Astrocyte of the cerebellum (primary cell): ENCODE measurements at regions not wholly inside any gene's neighbourhood (a gene's known extent, or its start where the extent isn't known, plus 50 kb on each side); places are given as distances from the start of the nearest gene placed in this dataset.

Source experiments
- DNase-seq: peaks from one replicate; pipeline ENCODE4 v3.0.0-alpha.2; 2011; ENCODE audit warnings: low read depth
- H3K4me3 ChIP-seq: 2 replicates; pipeline ENCODE4 v1.5.1; 2011; ENCODE audit warnings: mild to moderate bottlenecking, low read depth, low read length, moderate library complexity
- in situ Hi-C: cut with HindIII; loops from 2 replicates; pipeline ENCODE4 v1.10.0; 2017; ENCODE audit warnings: low sequenced_read_pairs
- TF ChIP-seq, protein P1 (sequence below): IDR thresholded peaks from 2 replicates; pipeline ENCODE4 v1.5.1; 2012; ENCODE audit warnings: low read length, low read depth, moderate library complexity, mild to moderate bottlenecking; ENCODE audit errors: missing control alignments

DNA sequence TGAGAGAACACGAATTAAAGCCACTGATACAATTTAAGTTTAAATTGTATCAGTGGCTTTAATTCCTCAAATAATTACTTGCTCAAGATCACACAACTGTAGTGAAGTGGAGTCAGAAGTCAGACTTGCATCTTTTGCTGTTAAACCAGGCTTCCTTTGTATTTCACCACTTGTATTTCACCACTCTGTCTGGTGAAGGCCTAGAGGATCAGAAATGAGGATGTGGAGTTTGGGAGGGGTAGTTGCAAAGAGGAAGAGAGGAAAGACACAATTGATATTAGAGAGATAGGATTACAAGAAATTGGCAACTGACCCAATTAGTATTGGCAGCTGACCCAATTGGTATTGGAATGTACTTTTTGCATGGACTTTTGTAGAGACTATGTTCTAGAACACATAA, 288.1 kb upstream of the GPR149 start:
- DNase-seq, result no peak
- in situ Hi-C loops, result no loop called here
- H3K4me3 ChIP-seq, result no peak overlapping the region
- TF ChIP-seq, protein P1, sequence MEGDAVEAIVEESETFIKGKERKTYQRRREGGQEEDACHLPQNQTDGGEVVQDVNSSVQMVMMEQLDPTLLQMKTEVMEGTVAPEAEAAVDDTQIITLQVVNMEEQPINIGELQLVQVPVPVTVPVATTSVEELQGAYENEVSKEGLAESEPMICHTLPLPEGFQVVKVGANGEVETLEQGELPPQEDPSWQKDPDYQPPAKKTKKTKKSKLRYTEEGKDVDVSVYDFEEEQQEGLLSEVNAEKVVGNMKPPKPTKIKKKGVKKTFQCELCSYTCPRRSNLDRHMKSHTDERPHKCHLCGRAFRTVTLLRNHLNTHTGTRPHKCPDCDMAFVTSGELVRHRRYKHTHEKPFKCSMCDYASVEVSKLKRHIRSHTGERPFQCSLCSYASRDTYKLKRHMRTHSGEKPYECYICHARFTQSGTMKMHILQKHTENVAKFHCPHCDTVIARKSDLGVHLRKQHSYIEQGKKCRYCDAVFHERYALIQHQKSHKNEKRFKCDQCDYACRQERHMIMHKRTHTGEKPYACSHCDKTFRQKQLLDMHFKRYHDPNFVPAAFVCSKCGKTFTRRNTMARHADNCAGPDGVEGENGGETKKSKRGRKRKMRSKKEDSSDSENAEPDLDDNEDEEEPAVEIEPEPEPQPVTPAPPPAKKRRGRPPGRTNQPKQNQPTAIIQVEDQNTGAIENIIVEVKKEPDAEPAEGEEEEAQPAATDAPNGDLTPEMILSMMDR, result no peak

DNA sequence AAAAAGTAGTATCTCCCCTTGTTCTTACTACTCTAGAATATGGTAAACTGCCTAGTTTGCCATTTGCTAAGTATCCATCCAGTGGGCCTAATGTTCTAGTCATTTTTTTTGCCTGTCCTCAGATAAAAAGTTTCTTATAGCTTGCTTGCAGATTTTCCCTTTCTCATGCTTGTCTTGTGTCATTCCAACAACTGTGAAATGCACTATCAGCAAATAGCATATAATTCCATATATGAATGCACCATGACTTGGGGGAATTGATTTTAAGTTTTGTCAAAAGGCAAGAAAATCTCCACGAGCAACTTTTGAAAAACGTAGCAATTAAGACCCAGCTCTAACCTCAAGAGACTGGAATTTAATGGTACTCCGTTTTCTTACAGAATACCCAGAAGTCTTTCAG, 286.2 kb upstream of the GPR149 start:
- TF ChIP-seq, protein P1, result no peak
- H3K4me3 ChIP-seq, result no peak overlapping the region
- in situ Hi-C loops, result no loop called here
- no peak for DNase-seq

DNA sequence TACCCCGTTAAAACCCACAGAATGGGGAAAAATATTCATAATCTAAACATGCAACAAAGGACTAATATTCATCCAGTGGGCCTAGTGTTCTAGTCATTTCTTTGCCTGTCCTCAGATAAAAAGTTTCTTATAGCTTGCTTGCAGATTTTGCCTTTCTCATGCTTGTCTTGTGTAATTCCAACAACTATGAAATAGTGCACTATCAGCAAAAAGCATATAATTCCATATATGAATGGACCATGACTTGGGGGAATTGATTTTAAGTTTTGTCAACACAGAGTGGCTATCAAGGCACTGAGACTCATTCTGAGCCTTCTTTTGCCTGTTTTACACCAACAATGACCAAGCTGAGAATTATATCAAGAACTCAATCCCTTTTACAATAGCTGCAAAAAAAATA, 278.6 kb upstream of the GPR149 start:
- DNase-seq, result no peak
- in situ Hi-C loops, result no loop called here
- TF ChIP-seq, protein P1, result no peak

DNA sequence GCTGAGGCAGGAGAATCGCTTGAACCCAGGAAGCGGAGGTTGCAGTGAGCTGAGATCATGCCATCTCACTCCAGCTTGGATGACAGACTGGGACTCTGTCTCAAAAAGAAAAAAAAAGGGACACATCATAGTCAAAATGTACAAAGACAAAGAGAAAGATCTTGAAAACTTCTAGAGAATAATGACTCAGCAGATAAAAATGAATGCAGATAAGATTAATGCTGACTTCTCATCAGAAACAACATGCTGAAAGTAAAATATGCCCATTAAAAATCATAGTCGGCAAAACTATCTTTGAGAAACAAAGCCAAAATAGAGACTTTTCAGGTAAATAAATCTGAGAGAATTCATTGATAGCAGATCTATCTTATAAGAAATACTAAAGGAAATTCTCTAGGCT, 271.1 kb upstream of the GPR149 start:
- no peak for DNase-seq
- no peak overlapping the region for H3K4me3 ChIP-seq
- in situ Hi-C loops, result no loop called here
- TF ChIP-seq, protein P1, result no peak

More for the DNA sequence above, 278.6 kb upstream of the GPR149 start:
- no peak overlapping the region for H3K4me3 ChIP-seq

DNA sequence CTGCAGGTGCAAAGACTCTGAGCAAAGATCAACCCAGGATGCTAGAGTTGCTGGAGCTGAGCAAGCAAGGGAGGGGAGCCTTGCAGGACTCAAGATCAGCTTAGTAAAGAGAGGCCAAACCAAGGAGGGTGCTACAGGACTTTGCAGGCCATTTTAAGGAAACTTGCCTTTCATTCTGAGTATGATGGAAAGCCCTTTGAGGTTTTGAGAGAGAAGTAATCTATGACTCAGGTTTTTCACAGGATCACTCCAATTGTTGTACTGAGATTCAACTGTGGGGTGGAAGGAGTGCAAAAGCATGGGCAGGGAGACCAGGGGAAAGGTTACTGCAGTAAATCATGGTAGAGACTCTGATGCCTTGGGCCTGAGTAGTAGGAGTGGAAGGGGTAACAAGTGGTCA, 260.4 kb upstream of the GPR149 start:
- in situ Hi-C loops, result no loop called here
- TF ChIP-seq, protein P1, result no peak
- no peak for DNase-seq
- H3K4me3 ChIP-seq, result no peak overlapping the region

DNA sequence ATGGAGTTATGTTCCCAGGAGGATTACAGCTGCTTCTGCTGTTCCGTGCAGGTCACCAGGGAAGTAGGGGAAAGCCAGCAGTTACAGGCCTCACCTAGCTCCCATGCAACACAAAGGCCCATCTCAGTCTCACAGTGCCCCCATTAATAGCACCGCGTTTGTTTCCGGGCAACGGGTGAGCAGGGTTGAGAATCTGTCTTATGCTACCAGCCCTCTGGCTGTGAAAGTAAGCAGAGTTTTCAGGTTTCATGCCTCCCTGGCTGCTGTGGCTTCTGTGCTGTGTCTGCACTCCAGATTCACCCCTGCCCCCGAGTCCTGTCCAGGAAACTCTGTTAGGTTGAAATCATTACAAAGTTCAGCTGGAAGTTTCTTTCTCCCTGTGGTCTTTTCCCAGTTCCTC, 254.4 kb upstream of the GPR149 start:
- TF ChIP-seq, protein P1, result no peak

DNA sequence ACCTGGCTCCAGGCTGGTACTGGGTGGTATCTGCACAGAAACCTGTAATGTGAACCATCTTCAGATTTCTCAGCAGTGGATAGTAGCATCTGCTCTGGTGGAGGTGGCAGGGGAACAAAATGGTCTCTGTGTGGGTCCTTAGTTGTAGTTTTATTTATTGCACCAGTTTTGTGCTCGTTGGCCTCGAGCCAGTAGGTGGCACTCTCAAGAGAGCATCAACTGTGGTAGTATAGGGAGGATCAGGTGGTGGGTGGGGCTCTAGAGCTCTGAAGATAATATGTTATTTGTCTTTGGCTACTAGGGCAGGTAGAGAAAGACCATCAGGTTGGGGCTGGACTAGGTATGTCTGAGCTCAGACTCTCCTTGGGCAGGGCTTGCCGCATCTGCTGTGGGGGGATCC, 254.0 kb upstream of the GPR149 start:
- no peak for DNase-seq
- H3K4me3 ChIP-seq, result no peak overlapping the region
- in situ Hi-C loops, result no loop called here
- TF ChIP-seq, protein P1, result no peak

More for the DNA sequence above, 254.4 kb upstream of the GPR149 start:
- no peak overlapping the region for H3K4me3 ChIP-seq
- in situ Hi-C loops, result no loop called here
- DNase-seq, result no peak
